BLaER1 treated with 17β-estradiol and CSF1 and Interleukin-3, amounts not matched to agents 10 nM and 100 nM (cell line): ENCODE measurements at regions not wholly inside any gene's neighbourhood (a gene's known extent, or its start where the extent isn't known, plus 50 kb on each side); places are given as distances from the start of the nearest gene placed in this dataset.

Source experiments
- H3K27ac ChIP-seq, 11 experiments: shearing (Covaris generic); formaldehyde crosslinking; 2 replicates each; pipeline ENCODE4 v1.8.1; 2022
- H3K27me3 ChIP-seq, 11 experiments: shearing (Covaris generic); formaldehyde crosslinking; 2 replicates each; pipeline ENCODE4 v1.8.1; 2022
- H3K36me3 ChIP-seq, 11 experiments: shearing (Covaris generic); formaldehyde crosslinking; 2 replicates each; pipeline ENCODE4 v1.8.1; 2022
- H3K4me1 ChIP-seq, 10 experiments: shearing (Covaris generic); formaldehyde crosslinking; 2 replicates each; pipeline ENCODE4 v1.8.1; 2022
- H3K4me2 ChIP-seq, 11 experiments: shearing (Covaris generic); formaldehyde crosslinking; 2 replicates each; pipeline ENCODE4 v1.8.1; 2022
- H3K4me3 ChIP-seq, 10 experiments: shearing (Covaris generic); formaldehyde crosslinking; 2 replicates each; pipeline ENCODE4 v1.8.1; 2022
- H3K9ac ChIP-seq, 11 experiments: shearing (Covaris generic); formaldehyde crosslinking; 2 replicates each; pipeline ENCODE4 v1.8.1; 2022
- H3K9me3 ChIP-seq, 11 experiments: shearing (Covaris generic); formaldehyde crosslinking; replicated peaks in 1 of 11; 2 replicates each; pipeline ENCODE4 v1.8.1; 2022
- H4K20me1 ChIP-seq, 11 experiments: shearing (Covaris generic); formaldehyde crosslinking; 2 replicates each; pipeline ENCODE4 v1.8.1; 2022
- Cebpa-rat ChIP-seq, 11 experiments: shearing (Covaris generic); IDR thresholded peaks; 2 replicates each; pipeline ENCODE4 v1.8.1; 2022

GRCh38 chr2:36027616-36028015 lies 328.0 kb upstream of the CRIM1 start:
- H3K36me3 ChIP-seq = no peaks in the 10 kb centered on the region
- H3K4me3 ChIP-seq = no peak overlapping the region
- H3K9ac ChIP-seq = no peak overlapping the region
- H3K27ac ChIP-seq = no peak overlapping the region
- no peaks in the 10 kb centered on the region for H4K20me1 ChIP-seq
- H3K27me3 ChIP-seq = no peaks in the 10 kb centered on the region
- H3K4me2 ChIP-seq = no peak overlapping the region
- H3K4me1 ChIP-seq = no peaks in the 10 kb centered on the region
- no peaks in the 10 kb centered on the region for H3K9me3 ChIP-seq
- TF ChIP-seq Cebpa-rat (IDR thresholded peaks at IDR 0.05) = no peak

- Histone ChIP-seq H3K27ac (no peak overlapping the region), H3K27me3 (no peaks in the 10 kb centered on the region)
These were observed 342.5 kb upstream of the CRIM1 start for GRCh38 chr2:36013064-36013463.

GRCh38 chr2:36006444-36006843 lies 349.1 kb upstream of the CRIM1 start:
- H3K36me3 ChIP-seq = no peaks in the 10 kb centered on the region
- no peak overlapping the region for H3K4me3 ChIP-seq
- TF ChIP-seq Cebpa-rat (IDR thresholded peaks at IDR 0.05) = no peak
- no peak overlapping the region for H3K9ac ChIP-seq
- no peaks in the 10 kb centered on the region for H3K4me1 ChIP-seq
- no peak overlapping the region for H3K4me2 ChIP-seq
- H3K9me3 ChIP-seq = no peaks in the 10 kb centered on the region
- H3K27ac ChIP-seq = no peak overlapping the region
- no peaks in the 10 kb centered on the region for H4K20me1 ChIP-seq
- no peaks in the 10 kb centered on the region for H3K27me3 ChIP-seq

More at GRCh38 chr2:36013064-36013463, 342.5 kb upstream of the CRIM1 start:
- no peak overlapping the region for H3K9ac ChIP-seq
- no peaks in the 10 kb centered on the region for H3K36me3 ChIP-seq
- peak overlapping the region in 2 of 11 experiments; percentile 6 to 15; a peak in 1 of 22 replicates for H3K4me2 ChIP-seq
- H4K20me1 ChIP-seq = no peaks in the 10 kb centered on the region
- no peak for TF ChIP-seq Cebpa-rat (IDR thresholded peaks at IDR 0.05)
- 0 out of 20 replicates have a peak, but pooled peaks cover 0 to 6% (median 0%) of the 10 kb centered on the region in 10 experiments for H3K4me1 ChIP-seq
- H3K9me3 ChIP-seq = no peaks in the 10 kb centered on the region
- no peak overlapping the region for H3K4me3 ChIP-seq

- no peak for TF ChIP-seq Cebpa-rat (IDR thresholded peaks at IDR 0.05)
- Histone ChIP-seq H3K36me3 (no peaks in the 10 kb centered on the region), H3K27me3 (no peaks in the 10 kb centered on the region), H3K4me1 (no peaks in the 10 kb centered on the region), H3K4me3 (no peak overlapping the region), H3K9me3 (no peaks in the 10 kb centered on the region), H3K4me2 (no peak overlapping the region), H4K20me1 (no peaks in the 10 kb centered on the region), H3K27ac (no peak overlapping the region), H3K9ac (no peak overlapping the region)
These were observed 352.6 kb upstream of the CRIM1 start for GRCh38 chr2:36002941-36003340.

GRCh38 chr2:35997488-35997887 lies 358.1 kb upstream of the CRIM1 start:
- Histone ChIP-seq H3K9me3 (peaks cover 0 to 10% (median 0%) of the 10 kb centered on the region in 11 experiments; a peak in 2 of 22 replicates), H3K4me2 (no peak overlapping the region), H3K36me3 (no peaks in the 10 kb centered on the region), H3K4me1 (no peaks in the 10 kb centered on the region), H3K27me3 (no peaks in the 10 kb centered on the region), H4K20me1 (no peaks in the 10 kb centered on the region), H3K27ac (no peak overlapping the region), H3K4me3 (no peak overlapping the region), H3K9ac (no peak overlapping the region)
- no peak for TF ChIP-seq Cebpa-rat (IDR thresholded peaks at IDR 0.05)

GRCh38 chr2:35989503-35989902 lies 366.1 kb upstream of the CRIM1 start:
- no peaks in the 10 kb centered on the region for H3K4me1 ChIP-seq
- no peak for TF ChIP-seq Cebpa-rat (IDR thresholded peaks at IDR 0.05)
- H3K9ac ChIP-seq = no peak overlapping the region
- H4K20me1 ChIP-seq = no peaks in the 10 kb centered on the region
- no peaks in the 10 kb centered on the region for H3K27me3 ChIP-seq
- H3K4me3 ChIP-seq = no peak overlapping the region
- H3K27ac ChIP-seq = no peak overlapping the region
- H3K36me3 ChIP-seq = no peaks in the 10 kb centered on the region
- H3K4me2 ChIP-seq = no peak overlapping the region
- H3K9me3 ChIP-seq = peaks cover 0 to 7% (median 0%) of the 10 kb centered on the region in 11 experiments; a peak in 1 of 22 replicates

- Histone ChIP-seq H4K20me1 (no peaks in the 10 kb centered on the region), H3K9ac (no peak overlapping the region), H3K4me3 (no peak overlapping the region), H3K36me3 (no peaks in the 10 kb centered on the region), H3K9me3 (0 out of 22 replicates have a peak, but pooled peaks cover 0 to 5% (median 0%) of the 10 kb centered on the region in 11 experiments), H3K4me1 (no peaks in the 10 kb centered on the region), H3K27me3 (no peaks in the 10 kb centered on the region), H3K27ac (no peak overlapping the region), H3K4me2 (no peak overlapping the region)
- TF ChIP-seq Cebpa-rat (IDR thresholded peaks at IDR 0.05) = no peak
These were observed 366.5 kb upstream of the CRIM1 start for GRCh38 chr2:35989040-35989439.

GRCh38 chr2:35986871-35987270 lies 368.7 kb upstream of the CRIM1 start:
- no peaks in the 10 kb centered on the region for H4K20me1 ChIP-seq
- H3K4me3 ChIP-seq = no peak overlapping the region
- H3K9me3 ChIP-seq = no peaks in the 10 kb centered on the region
- TF ChIP-seq Cebpa-rat (IDR thresholded peaks at IDR 0.05) = no peak
- H3K9ac ChIP-seq = no peak overlapping the region
- H3K4me2 ChIP-seq = no peak overlapping the region
- H3K27me3 ChIP-seq = no peaks in the 10 kb centered on the region
- H3K4me1 ChIP-seq = no peaks in the 10 kb centered on the region
- no peak overlapping the region for H3K27ac ChIP-seq
- H3K36me3 ChIP-seq = no peaks in the 10 kb centered on the region

- Histone ChIP-seq H3K4me3 (no peak overlapping the region), H3K9ac (no peak overlapping the region), H3K4me1 (0 out of 20 replicates have a peak, but pooled peaks cover 0 to 3% (median 0%) of the 10 kb centered on the region in 10 experiments), H3K27ac (no peak overlapping the region), H3K36me3 (no peaks in the 10 kb centered on the region), H3K27me3 (no peaks in the 10 kb centered on the region), H3K9me3 (no peaks in the 10 kb centered on the region), H4K20me1 (no peaks in the 10 kb centered on the region), H3K4me2 (no peak overlapping the region; a peak in 1 of 22 replicates)
- TF ChIP-seq Cebpa-rat (IDR thresholded peaks at IDR 0.05) = no peak
These were observed 377.4 kb upstream of the CRIM1 start for GRCh38 chr2:35978218-35978617.

GRCh38 chr2:35976611-35977010 lies 379.0 kb upstream of the CRIM1 start:
- H3K36me3 ChIP-seq = no peaks in the 10 kb centered on the region
- H3K4me2 ChIP-seq = no peak overlapping the region

More at GRCh38 chr2:35976611-35977010, 379.0 kb upstream of the CRIM1 start:
- Histone ChIP-seq H3K9ac (no peak overlapping the region), H3K4me3 (no peak overlapping the region), H3K4me1 (0 out of 20 replicates have a peak, but pooled peaks cover 0 to 3% (median 0%) of the 10 kb centered on the region in 10 experiments), H3K27ac (no peak overlapping the region), H3K9me3 (no peaks in the 10 kb centered on the region), H3K27me3 (no peaks in the 10 kb centered on the region), H4K20me1 (no peaks in the 10 kb centered on the region)
- TF ChIP-seq Cebpa-rat (IDR thresholded peaks at IDR 0.05) = no peak
